Heart right ventricle (tissue), 16 donors: ENCODE measurements at regions not wholly inside any gene's neighbourhood (a gene's known extent, or its start where the extent isn't known, plus 50 kb on each side); places are given as distances from the start of the nearest gene placed in this dataset.
"Not testable (repeated sequence)": the region's sequence is repeated elsewhere in the genome, so short reads cannot be mapped to it uniquely, and the experiment has no call there.

ENCODE experiments used
- ATAC-seq, 8 donors: fragments of 200-7000 bp; cut with Tn5 transposase; one replicate each; pipeline ENCODE4 v1.9.1; 2020; ENCODE audit warnings: mild to moderate bottlenecking in 8 of 8, moderate library complexity in 8 of 8, moderate number of reproducible peaks in 1 of 8
- DNase-seq, 2 donors: peaks; one replicate each; pipeline ENCODE4 v3.0.0-alpha.2; 2020
- H3K27ac ChIP-seq, 10 donors: fragments of 200-600 bp; sonication (generic) in 2 of 10; one replicate each; pipeline versions ENCODE4 v1.5.0 to v1.8.0; 2020 to 2022; ENCODE audit warnings: mild to moderate bottlenecking in 3 of 10
- H3K27me3 ChIP-seq, 7 donors: fragments of 200-600 bp; one replicate each; pipeline ENCODE4 v1.8.0; 2021 to 2022; ENCODE audit warnings: mild to moderate bottlenecking in 2 of 7
- H3K36me3 ChIP-seq, 9 donors: fragments of 200-600 bp; sonication (generic) in 1 of 9; one replicate each; pipeline versions ENCODE4 v1.5.0 to v1.8.0; 2020 to 2022; ENCODE audit warnings: mild to moderate bottlenecking in 2 of 9
- H3K4me1 ChIP-seq, 9 donors: fragments of 200-600 bp; sonication (generic) in 1 of 9; one replicate each; pipeline versions ENCODE4 v1.5.0 to v1.8.0; 2020 to 2022; ENCODE audit warnings: mild to moderate bottlenecking in 4 of 9
- H3K4me3 ChIP-seq, 10 donors: fragments of 200-600 bp; sonication (generic) in 2 of 10; one replicate each; pipeline versions ENCODE4 v1.5.0 to v1.8.0; 2020 to 2022; ENCODE audit warnings: mild to moderate bottlenecking in 7 of 10, moderate library complexity in 2 of 10
- H3K9me3 ChIP-seq, 11 donors: fragments of 200-600 bp in 10 of 11; sonication (generic) in 2 of 11; one replicate each; pipeline versions ENCODE4 v1.5.0 to v1.8.0; 2013 to 2022; ENCODE audit warnings: mild to moderate bottlenecking in 2 of 11, control low read depth in 1 of 11, moderate library complexity in 1 of 11
- WGBS, 2 donors: extraction: QIAGEN DNeasy Blood & Tissue Kit; methylation state at CpG; one replicate each; pipeline ENCODE4 v1.1.7; 2013; ENCODE audit warnings: inconsistent platforms in 1 of 2; 5-methylcytosine and 5-hydroxymethylcytosine counted together
- intact Hi-C, 10 donors: fragments of 100-400 bp; cut with DNase I; formaldehyde crosslinking; loops; one replicate each; pipeline versions ENCODE4 v1.11.1 to v1.14.2; 2022
- TF ChIP-seq, protein P1 (sequence below), 9 donors: fragments of 200-600 bp; sonication (generic) in 2 of 9; IDR thresholded peaks; one replicate each; pipeline versions ENCODE4 v1.5.0 to v1.8.0; 2021 to 2022; ENCODE audit warnings: antibody characterized with exemption in 9 of 9, mild to moderate bottlenecking in 5 of 9, moderate library complexity in 1 of 9
- donor health status: Arrhythmogenic right ventricular cardiomyopathy.
- donor health status: ischemic (EF 13 %, LVEDD 7.1; RV severe dilation, severe dysfunction).
- donor health status: healthy with polysubstance abuse.
- donor health status: DM: no; HTN: yes; CAD: no.
- donor health status: DM: no; HTN: no; CAD: no.
- donor health status: ischemic (EF 25% LVEDD 6.9; RV normal size, moderate dysfunction).
- donor health status: ischemic (EF 25% LVEDD 5.7; RV mildly dilated, moderate dysfunction).
- donor health status: healthy.
- donor health status: DM: yes; HTN: yes; CAD: no.
- donor health status: Ischemic cardiomyopathy.
- donor health status: ischemic (EF 35%, LVEDD 5.7; RV mildly dilated, moderate dysfunction).
- donor health status: nonischemic (EF 11% LVEDD 7.7; RV severe dilation, severe dysfunction).
- donor health status: DM: yes; HTN: yes; CAD: no.
- donor health status: PGD.
- donor health status: ischemic (EF 29% LVEDD 5.4; RV normal size, mild dysfunction).
- donor health status: nonischemic (EF 23%, LVEDD 6.1; RV moderate dilation, normal function).

DNA sequence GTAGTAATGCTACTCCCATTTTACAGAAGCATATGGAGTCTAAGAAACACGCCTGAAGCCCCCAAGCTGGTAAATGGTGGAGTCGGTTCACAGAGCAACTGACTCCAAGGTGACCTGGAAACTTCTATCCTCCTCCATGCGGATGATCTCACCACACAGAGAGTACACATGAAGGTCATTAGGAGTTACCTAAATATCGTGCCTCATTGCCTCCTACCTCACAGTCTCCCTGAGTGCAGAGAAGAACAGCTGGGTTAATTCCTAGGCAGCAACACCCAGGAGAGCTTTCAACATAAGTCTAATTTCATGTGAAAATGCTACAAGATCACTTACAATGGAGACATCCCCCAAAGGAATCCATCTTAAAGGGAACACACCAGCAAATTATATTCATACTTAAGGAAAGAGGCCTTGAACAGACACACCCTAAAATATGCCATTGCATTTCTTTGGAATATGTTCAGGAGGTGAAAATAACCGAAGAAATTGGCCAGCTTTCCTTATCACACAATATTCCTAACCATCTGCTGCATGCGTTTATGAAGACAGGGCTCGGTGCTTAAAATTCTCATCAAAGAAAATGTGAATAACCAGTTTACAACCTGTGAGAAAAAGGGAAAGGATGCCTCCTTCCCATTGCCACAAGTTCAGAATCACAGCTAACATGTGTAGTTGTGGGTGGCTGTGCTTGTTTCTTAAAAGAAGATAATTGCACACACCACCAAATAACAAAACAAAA, 203.6 kb upstream of the NBEA start:
- TF ChIP-seq, protein P1, sequence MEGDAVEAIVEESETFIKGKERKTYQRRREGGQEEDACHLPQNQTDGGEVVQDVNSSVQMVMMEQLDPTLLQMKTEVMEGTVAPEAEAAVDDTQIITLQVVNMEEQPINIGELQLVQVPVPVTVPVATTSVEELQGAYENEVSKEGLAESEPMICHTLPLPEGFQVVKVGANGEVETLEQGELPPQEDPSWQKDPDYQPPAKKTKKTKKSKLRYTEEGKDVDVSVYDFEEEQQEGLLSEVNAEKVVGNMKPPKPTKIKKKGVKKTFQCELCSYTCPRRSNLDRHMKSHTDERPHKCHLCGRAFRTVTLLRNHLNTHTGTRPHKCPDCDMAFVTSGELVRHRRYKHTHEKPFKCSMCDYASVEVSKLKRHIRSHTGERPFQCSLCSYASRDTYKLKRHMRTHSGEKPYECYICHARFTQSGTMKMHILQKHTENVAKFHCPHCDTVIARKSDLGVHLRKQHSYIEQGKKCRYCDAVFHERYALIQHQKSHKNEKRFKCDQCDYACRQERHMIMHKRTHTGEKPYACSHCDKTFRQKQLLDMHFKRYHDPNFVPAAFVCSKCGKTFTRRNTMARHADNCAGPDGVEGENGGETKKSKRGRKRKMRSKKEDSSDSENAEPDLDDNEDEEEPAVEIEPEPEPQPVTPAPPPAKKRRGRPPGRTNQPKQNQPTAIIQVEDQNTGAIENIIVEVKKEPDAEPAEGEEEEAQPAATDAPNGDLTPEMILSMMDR (IDR thresholded peaks at IDR 0.05) = no peak
- no peak for DNase-seq
- intact Hi-C loops = loop anchor here in 1 of 10 donors (10.0 kb wide), 1 partner anchor 206 kb away; the partner anchor contains the start of gene NBEA
- Histone ChIP-seq H3K27me3 (no peaks in the 10 kb centered on the region), H3K9me3 (peaks cover 0 to 10% (median 0%) of the 10 kb centered on the region in 11 donors), H3K4me3 (no peak overlapping the region), H3K4me1 (peaks cover 0 to 19% (median 0%) of the 10 kb centered on the region in 9 donors), H3K36me3 (no peaks in the 10 kb centered on the region), H3K27ac (no peak overlapping the region)
- peak in 4 of 8 donors; percentile 33 to 69 (median 48) for ATAC-seq
- 57 to 71% methylated on average over 7 of the region's 7 CpGs for WGBS, 2 donors

DNA sequence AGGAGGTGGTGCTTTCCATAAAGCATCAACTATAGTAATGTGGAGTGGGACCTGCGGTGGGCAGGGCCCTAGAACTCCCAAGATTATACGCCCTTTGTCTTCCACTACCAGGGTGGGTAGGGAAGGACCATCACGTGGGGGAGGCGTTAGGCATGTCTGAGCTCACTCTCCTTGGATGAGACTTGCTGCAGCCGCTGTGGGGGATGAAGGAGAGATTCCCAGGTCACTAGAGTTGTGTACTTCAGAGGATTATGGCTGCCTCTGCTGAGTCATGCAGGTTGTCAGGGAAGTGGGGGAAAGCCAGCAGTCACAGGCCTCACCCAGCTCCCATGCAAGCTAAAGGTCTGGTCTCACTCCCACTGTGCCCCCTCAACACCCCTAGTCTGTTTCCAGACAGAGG, 195.0 kb upstream of the NBEA start:
- intact Hi-C loops = loop anchor here in 2 of 10 donors (10.0 kb wide), 2 partner anchors 198 to 582 kb away; partner anchors contain the start of gene NBEA (in 1 of the 2)
- not testable (repeated sequence) for H3K4me3 ChIP-seq, H3K27me3 ChIP-seq, DNase-seq, H3K36me3 ChIP-seq
- Histone ChIP-seq H3K9me3 (peaks cover 0 to 45% (median 4%) of the 10 kb centered on the region in 11 donors), H3K4me1 (peaks cover 11 to 42% (median 28%) of the 10 kb centered on the region in 9 donors), H3K27ac (peak overlapping the region; percentile 43 to 86 (median 74))
- peak in 1 of 8 donors; percentile 9 for ATAC-seq
- WGBS, 2 donors = 96 to 97% methylated on average over 5 of the region's 5 CpGs

GRCh38 chr13:34747507-34747906, 194.6 kb upstream of the NBEA start:
- DNase-seq (no peak), ATAC-seq (peak in 6 of 8 donors; percentile 13 to 59 (median 29))
- 74 to 77% methylated on average over 4 of the region's 4 CpGs for WGBS, 2 donors
- Histone ChIP-seq H3K36me3 (no peaks in the 10 kb centered on the region), H3K4me1 (peaks cover 11 to 42% (median 28%) of the 10 kb centered on the region in 9 donors), H3K27me3 (no peaks in the 10 kb centered on the region), H3K9me3 (peaks cover 0 to 44% (median 4%) of the 10 kb centered on the region in 11 donors), H3K27ac (peak overlapping the region; percentile 43 to 86 (median 74)), H3K4me3 (peak overlapping the region in 1 of 10 donors; percentile 12)
- TF ChIP-seq, protein P1 (IDR thresholded peaks at IDR 0.05) = no peak
- intact Hi-C loops = loop anchor here in 2 of 10 donors (10.0 kb wide), 2 partner anchors 197 to 583 kb away; partner anchors contain the start of gene NBEA (in 1 of the 2)

GRCh38 chr13:34748073-34748472, 194.0 kb upstream of the NBEA start:
- 6 to 8% methylated on average over 5 of the region's 5 CpGs for WGBS, 2 donors
- TF ChIP-seq, protein P1 (IDR thresholded peaks at IDR 0.05) = no peak
- peaks cover 11 to 42% (median 28%) of the 10 kb centered on the region in 9 donors for H3K4me1 ChIP-seq
- intact Hi-C loops = loop anchor here in 2 of 10 donors (10.0 kb wide), 2 partner anchors 197 to 583 kb away; partner anchors contain the start of gene NBEA (in 1 of the 2)
- peak overlapping the region in 1 of 10 donors; percentile 12 for H3K4me3 ChIP-seq
- ATAC-seq (peak; percentile 97 to 99 (median 98)), DNase-seq (peak in 1 of 2 donors; percentile 79)
- no peaks in the 10 kb centered on the region for H3K36me3 ChIP-seq
- peaks cover 0 to 38% (median 4%) of the 10 kb centered on the region in 11 donors for H3K9me3 ChIP-seq
- peak overlapping the region; percentile 43 to 86 (median 74) for H3K27ac ChIP-seq
- no peaks in the 10 kb centered on the region for H3K27me3 ChIP-seq
